Caco-2 (cell line): ENCODE measurements at regions not wholly inside any gene's neighbourhood (a gene's known extent, or its start where the extent isn't known, plus 50 kb on each side); places are given as distances from the start of the nearest gene placed in this dataset.

ENCODE experiments used
- BruUV-seq: library from RNA; stranded (reverse); fragments of 400-500 nt; replicated peaks from 2 replicates; lab custom pipeline; 2021; lab: Mats Ljungman, UMichigan
- CTCF ChIA-PET: fragments of 300-600 bp; sonication (Branson Sonifier 250); formaldehyde crosslinking; loops from one replicate; lab custom pipeline; 2022; ENCODE audit warnings: antibody characterized with exemption; lab: Charles Lee
- POLR2A ChIA-PET: fragments of 300-600 bp; sonication (Branson Sonifier 250); formaldehyde crosslinking; loops from one replicate; lab custom pipeline; 2022; ENCODE audit warnings: antibody characterized with exemption; lab: Charles Lee
- DNase-seq, 2 experiments: peaks; one replicate each; pipeline versions ENCODE4 v3.0.0 to v3.0.0-alpha.2; 2020 to 2022
- H3K27me3 ChIP-seq: replicated peaks from 2 replicates; pipeline ENCODE4 v1.6.0; 2011; ENCODE audit warnings: low read length; ENCODE audit not compliant: control insufficient read depth, insufficient read depth
- H3K36me3 ChIP-seq: 2 replicates; pipeline ENCODE4 v1.5.1; 2011; ENCODE audit warnings: low read length; ENCODE audit not compliant: control insufficient read depth, insufficient read depth
- H3K4me1 ChIP-seq: fragments of 250-450 bp; sonication (Bioruptor Pico); 2 replicates; pipeline ENCODE4 v1.5.1; 2020; ENCODE audit warnings: mild to moderate bottlenecking
- H3K4me3 ChIP-seq: 2 replicates; pipeline ENCODE4 v1.5.1; 2011; ENCODE audit warnings: low read depth, mild to moderate bottlenecking, control low read depth, low read length
- H3K9me3 ChIP-seq: fragments of 250-450 bp; sonication (Bioruptor Pico); 2 replicates; pipeline ENCODE4 v1.5.1; 2020; ENCODE audit warnings: mild to moderate bottlenecking, moderate library complexity
- H3K27ac Mint-ChIP-seq: one replicate; pipeline ENCODE4 v1.8.0; 2022; ENCODE audit warnings: mixed read lengths; ENCODE audit not compliant: unreplicated experiment
- H3K27me3 Mint-ChIP-seq: one replicate; pipeline ENCODE4 v1.8.0; 2022; ENCODE audit warnings: mixed read lengths; ENCODE audit not compliant: insufficient read depth, unreplicated experiment
- H3K36me3 Mint-ChIP-seq: one replicate; pipeline ENCODE4 v1.8.0; 2022; ENCODE audit warnings: mild to moderate bottlenecking, mixed read lengths; ENCODE audit not compliant: insufficient read depth, unreplicated experiment
- H3K4me1 Mint-ChIP-seq: one replicate; pipeline ENCODE4 v1.8.0; 2022; ENCODE audit warnings: low read depth, mixed read lengths; ENCODE audit not compliant: unreplicated experiment
- H3K4me3 Mint-ChIP-seq: one replicate; pipeline ENCODE4 v1.8.0; 2022; ENCODE audit warnings: mild to moderate bottlenecking, moderate library complexity, mixed read lengths; ENCODE audit not compliant: unreplicated experiment
- H3K9me3 Mint-ChIP-seq: one replicate; pipeline ENCODE4 v1.8.0; 2022; ENCODE audit warnings: mixed read lengths; ENCODE audit not compliant: unreplicated experiment
- intact Hi-C: fragments of 100-400 bp; cut with micrococcal nuclease; formaldehyde crosslinking; loops from one replicate; pipeline ENCODE4 v1.10.0; 2022; ENCODE audit not compliant: unreplicated experiment
- TF ChIP-seq, protein P1 (sequence below), 2 experiments: fragments of 200-600 bp in 1 of 2; IDR thresholded peaks; 1 replicate in 1 of 2; 2 replicates in 1 of 2; pipeline versions ENCODE4 v1.5.1 to v1.8.0; 2011 to 2022; ENCODE audit warnings: antibody characterized with exemption in 1 of 2, control low read depth in 1 of 2, inconsistent platforms in 1 of 2, low read depth in 1 of 2, low read length in 1 of 2, mild to moderate bottlenecking in 1 of 2, moderate library complexity in 1 of 2; ENCODE audit not compliant: insufficient read depth in 1 of 2, severe bottlenecking in 1 of 2, unreplicated experiment in 1 of 2

DNA sequence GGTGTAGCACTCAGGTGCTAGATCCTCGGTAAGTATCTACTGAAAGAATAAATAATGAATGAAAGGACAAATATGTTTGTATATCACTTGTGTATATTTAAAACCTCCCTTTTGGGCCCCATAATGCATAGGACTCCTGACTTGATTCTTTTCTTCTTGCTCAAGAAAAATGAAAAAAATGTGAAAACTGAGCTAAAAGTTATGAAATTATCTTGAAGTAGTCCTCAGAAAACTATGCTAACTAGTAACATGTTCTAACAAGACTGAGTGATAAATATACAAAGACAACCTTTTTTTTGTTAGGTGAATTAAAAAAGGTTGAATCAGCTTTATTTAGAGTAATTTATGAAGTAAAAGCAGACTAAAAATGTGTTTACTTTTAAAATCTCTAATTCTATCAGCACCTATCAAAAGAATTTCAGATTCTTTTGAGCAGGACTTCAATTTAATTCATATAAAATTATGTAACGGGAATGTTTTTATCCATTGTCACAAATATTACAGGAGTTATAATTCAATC, 247.8 kb upstream of the JAG1 start:
- Mint-ChIP-seq H3K36me3 (no peaks in the 10 kb centered on the region), H3K27me3 (no peaks in the 10 kb centered on the region), H3K4me3 (no peak overlapping the region), H3K27ac (no peak overlapping the region), H3K4me1 (peaks cover 11% of the 10 kb centered on the region), H3K9me3 (peaks cover 9% of the 10 kb centered on the region)
- Histone ChIP-seq H3K9me3 (0 out of 2 replicates have a peak, but pooled peaks cover 4% of the 10 kb centered on the region), H3K4me3 (no peak overlapping the region), H3K36me3 (no peaks in the 10 kb centered on the region), H3K27me3 (no peaks in the 10 kb centered on the region), H3K4me1 (peaks cover 23% of the 10 kb centered on the region)
- no peak for DNase-seq
- TF ChIP-seq, protein P1, sequence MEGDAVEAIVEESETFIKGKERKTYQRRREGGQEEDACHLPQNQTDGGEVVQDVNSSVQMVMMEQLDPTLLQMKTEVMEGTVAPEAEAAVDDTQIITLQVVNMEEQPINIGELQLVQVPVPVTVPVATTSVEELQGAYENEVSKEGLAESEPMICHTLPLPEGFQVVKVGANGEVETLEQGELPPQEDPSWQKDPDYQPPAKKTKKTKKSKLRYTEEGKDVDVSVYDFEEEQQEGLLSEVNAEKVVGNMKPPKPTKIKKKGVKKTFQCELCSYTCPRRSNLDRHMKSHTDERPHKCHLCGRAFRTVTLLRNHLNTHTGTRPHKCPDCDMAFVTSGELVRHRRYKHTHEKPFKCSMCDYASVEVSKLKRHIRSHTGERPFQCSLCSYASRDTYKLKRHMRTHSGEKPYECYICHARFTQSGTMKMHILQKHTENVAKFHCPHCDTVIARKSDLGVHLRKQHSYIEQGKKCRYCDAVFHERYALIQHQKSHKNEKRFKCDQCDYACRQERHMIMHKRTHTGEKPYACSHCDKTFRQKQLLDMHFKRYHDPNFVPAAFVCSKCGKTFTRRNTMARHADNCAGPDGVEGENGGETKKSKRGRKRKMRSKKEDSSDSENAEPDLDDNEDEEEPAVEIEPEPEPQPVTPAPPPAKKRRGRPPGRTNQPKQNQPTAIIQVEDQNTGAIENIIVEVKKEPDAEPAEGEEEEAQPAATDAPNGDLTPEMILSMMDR (IDR thresholded peaks at IDR 0.05; ENCODE audit: insufficient read depth in 1 of 2, low read depth in 1 of 2, low read length in 1 of 2, severe bottlenecking in 1 of 2, unreplicated experiment in 1 of 2): no peak
- POLR2A ChIA-PET: interaction anchor here (0.6 kb wide), 1 partner anchor 346 kb away, joined by 6 read pairs; no protein-coding TSS in a partner anchor
- CTCF ChIA-PET: no interaction called here
- intact Hi-C loops: no loop called here
- no TSS peak for BruUV-seq

DNA sequence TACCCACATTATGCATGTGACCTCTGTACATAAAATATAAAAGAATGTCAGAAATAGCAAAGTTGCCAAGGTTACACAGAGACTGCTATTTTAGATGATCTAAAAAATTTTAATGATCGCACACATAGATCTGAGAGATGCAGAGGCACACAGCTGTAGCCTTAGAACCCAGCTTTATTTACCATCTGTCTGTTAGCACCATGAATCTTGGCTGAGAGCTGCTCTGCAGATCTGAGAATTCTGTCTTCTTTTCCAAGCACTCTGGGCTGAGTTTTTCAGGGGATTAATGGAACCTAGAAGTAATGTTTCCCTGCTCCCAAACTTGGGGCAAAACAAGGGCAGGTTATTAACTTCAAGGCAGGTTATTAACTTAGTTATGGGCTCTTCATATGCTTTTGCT, 248.7 kb upstream of the JAG1 start:
- Histone ChIP-seq H3K9me3 (no peaks in the 10 kb centered on the region), H3K36me3 (no peaks in the 10 kb centered on the region), H3K27me3 (no peaks in the 10 kb centered on the region), H3K4me1 (peaks cover 23% of the 10 kb centered on the region), H3K4me3 (no peak overlapping the region)
- TF ChIP-seq, protein P1 (IDR thresholded peaks at IDR 0.05; ENCODE audit: insufficient read depth in 1 of 2, low read depth in 1 of 2, low read length in 1 of 2, severe bottlenecking in 1 of 2, unreplicated experiment in 1 of 2): no peak
- peaks cover 11% of the 10 kb centered on the region for H3K4me1 Mint-ChIP-seq
- intact Hi-C loops: no loop called here
- no TSS peak for BruUV-seq
- no peaks in the 10 kb centered on the region for H3K9me3 Mint-ChIP-seq
- H3K4me3 Mint-ChIP-seq: peak overlapping the region; percentile 38
- H3K27me3 Mint-ChIP-seq: no peaks in the 10 kb centered on the region
- no peaks in the 10 kb centered on the region for H3K36me3 Mint-ChIP-seq
- peak overlapping the region; percentile 83 for H3K27ac Mint-ChIP-seq
- ChIA-PET CTCF (no interaction called here), POLR2A (interaction anchor here (0.6 kb wide), 1 partner anchor 345 kb away, joined by 6 read pairs; no protein-coding TSS in a partner anchor)
- no peak for DNase-seq

DNA sequence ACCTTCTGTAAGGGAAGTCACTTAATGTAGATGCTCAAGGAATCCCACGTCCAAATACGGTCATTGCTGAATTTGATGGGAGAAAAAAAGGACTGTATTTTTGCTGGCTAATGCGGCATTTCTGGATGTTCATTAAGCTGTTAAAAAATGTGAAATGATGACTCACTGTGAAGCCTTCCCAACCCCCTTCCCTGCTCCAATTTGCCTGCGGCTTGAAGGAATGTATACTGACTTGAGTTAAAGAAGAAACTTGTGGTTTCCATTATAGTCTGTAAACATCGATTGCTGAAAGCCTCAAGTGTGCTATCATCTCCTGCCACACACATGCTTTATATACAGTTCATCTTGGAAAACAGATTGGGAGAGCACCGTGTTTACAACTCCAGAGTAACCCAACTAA, 249.1 kb upstream of the JAG1 start:
- Mint-ChIP-seq H3K4me3 (peak overlapping the region; percentile 38), H3K4me1 (peaks cover 11% of the 10 kb centered on the region), H3K36me3 (no peaks in the 10 kb centered on the region), H3K27ac (peak overlapping the region; percentile 83), H3K27me3 (no peaks in the 10 kb centered on the region), H3K9me3 (no peaks in the 10 kb centered on the region)
- no peaks in the 10 kb centered on the region for H3K9me3 ChIP-seq
- peak in 1 of 2 experiments; percentile 10 for DNase-seq
- ChIA-PET POLR2A (no interaction called here), CTCF (no interaction called here)
- H3K4me1 ChIP-seq: peaks cover 23% of the 10 kb centered on the region
- H3K27me3 ChIP-seq: no peaks in the 10 kb centered on the region
- no TSS peak for BruUV-seq
- TF ChIP-seq, protein P1 (IDR thresholded peaks at IDR 0.05; ENCODE audit: insufficient read depth in 1 of 2, low read depth in 1 of 2, low read length in 1 of 2, severe bottlenecking in 1 of 2, unreplicated experiment in 1 of 2): no peak
- H3K4me3 ChIP-seq: no peak overlapping the region
- intact Hi-C loops: no loop called here
- H3K36me3 ChIP-seq: no peaks in the 10 kb centered on the region
